ENCODE measurements at regions not wholly inside any gene's neighbourhood (a gene's known extent, or its start where the extent isn't known, plus 50 kb on each side); places are given as distances from the start of the nearest gene placed in this dataset.

DNA sequence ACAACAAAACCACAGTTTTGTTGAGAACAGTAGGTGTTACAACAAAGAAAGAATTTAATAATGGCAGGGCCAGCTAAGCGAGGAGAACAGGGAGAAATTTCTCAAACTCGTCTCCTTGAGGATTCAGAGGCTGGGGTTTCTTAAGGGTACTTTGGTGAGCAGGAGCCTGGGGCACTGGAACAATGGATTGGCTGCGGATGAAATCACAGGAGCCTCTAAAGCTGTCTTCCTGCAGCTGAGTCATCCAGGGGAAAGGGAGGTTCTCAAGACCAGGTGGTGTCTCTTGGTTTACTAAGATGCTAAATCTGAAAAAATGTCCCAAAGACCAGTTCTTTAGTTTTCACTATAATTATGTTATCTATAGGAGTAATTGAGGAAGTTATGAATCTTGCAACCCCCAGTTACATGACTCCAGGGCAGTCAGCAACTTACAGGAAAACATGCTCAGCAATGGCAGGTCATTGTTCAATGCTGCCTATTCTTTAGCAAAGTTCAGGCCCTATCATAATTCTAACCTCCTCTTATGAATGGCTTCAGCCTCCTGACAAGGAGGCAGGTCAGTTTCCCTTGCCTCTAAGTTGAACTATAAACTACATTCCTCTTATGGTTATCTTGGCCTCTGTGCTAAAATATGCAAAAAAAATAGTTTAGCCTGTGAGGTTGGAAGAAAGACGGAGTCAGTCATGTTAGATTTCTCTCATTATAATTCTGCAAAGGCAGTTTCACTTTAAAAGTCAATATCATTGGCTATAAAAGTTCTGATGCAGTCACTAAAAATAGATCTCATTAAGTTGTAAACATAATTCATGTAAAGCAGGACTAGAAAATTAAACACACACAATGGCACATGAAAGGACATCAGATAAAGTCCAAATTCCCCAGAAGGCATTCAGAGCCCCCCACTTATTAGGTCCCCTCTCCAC is 63.3 kb upstream of the CKS2 start:
- WGBS = 74% methylated on average over 4 of the region's 4 CpGs
- intact Hi-C loops (cut with DNase I) = no loop called here
- DNase-seq (ENCODE audit: extremely low spot score) = peak; percentile 39
- Histone ChIP-seq H3K36me3 (no peaks in the 10 kb centered on the region), H3K9me3 (no peaks in the 10 kb centered on the region), H3K4me1 (peaks cover 0 to 15% (median 6%) of the 10 kb centered on the region in 4 donors), H3K27me3 (no peaks in the 10 kb centered on the region), H3K4me3 (no peak overlapping the region), H3K27ac (replicated peaks in 1 of 4) (no peak overlapping the region)
- TF ChIP-seq POLR2A (IDR thresholded peaks at IDR 0.05; ENCODE audit: low read depth) (no peak), EP300 (IDR thresholded peaks at IDR 0.05) (no peak), POLR2AphosphoS5 (IDR thresholded peaks at IDR 0.05) (no peak)
- TF ChIP-seq, protein P1, sequence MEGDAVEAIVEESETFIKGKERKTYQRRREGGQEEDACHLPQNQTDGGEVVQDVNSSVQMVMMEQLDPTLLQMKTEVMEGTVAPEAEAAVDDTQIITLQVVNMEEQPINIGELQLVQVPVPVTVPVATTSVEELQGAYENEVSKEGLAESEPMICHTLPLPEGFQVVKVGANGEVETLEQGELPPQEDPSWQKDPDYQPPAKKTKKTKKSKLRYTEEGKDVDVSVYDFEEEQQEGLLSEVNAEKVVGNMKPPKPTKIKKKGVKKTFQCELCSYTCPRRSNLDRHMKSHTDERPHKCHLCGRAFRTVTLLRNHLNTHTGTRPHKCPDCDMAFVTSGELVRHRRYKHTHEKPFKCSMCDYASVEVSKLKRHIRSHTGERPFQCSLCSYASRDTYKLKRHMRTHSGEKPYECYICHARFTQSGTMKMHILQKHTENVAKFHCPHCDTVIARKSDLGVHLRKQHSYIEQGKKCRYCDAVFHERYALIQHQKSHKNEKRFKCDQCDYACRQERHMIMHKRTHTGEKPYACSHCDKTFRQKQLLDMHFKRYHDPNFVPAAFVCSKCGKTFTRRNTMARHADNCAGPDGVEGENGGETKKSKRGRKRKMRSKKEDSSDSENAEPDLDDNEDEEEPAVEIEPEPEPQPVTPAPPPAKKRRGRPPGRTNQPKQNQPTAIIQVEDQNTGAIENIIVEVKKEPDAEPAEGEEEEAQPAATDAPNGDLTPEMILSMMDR (IDR thresholded peaks at IDR 0.05) = no peak

GRCh38 chr9:89249001-89249400 is 62.0 kb upstream of the CKS2 start:
- DNase-seq (ENCODE audit: extremely low spot score) = peak; percentile 68
- H3K4me1 ChIP-seq = peaks cover 0 to 14% (median 2%) of the 10 kb centered on the region in 4 donors
- H3K27me3 ChIP-seq = no peaks in the 10 kb centered on the region
- 91% methylated on average over 3 of the region's 3 CpGs for WGBS
- H3K36me3 ChIP-seq = no peaks in the 10 kb centered on the region
- TF ChIP-seq POLR2AphosphoS5 (IDR thresholded peaks at IDR 0.05) (no peak), EP300 (IDR thresholded peaks at IDR 0.05) (no peak), POLR2A (IDR thresholded peaks at IDR 0.05; ENCODE audit: low read depth) (no peak)
- TF ChIP-seq, protein P1 (IDR thresholded peaks at IDR 0.05) = no peak
- H3K4me3 ChIP-seq = no peak overlapping the region
- H3K9me3 ChIP-seq = no peaks in the 10 kb centered on the region
- intact Hi-C loops (cut with DNase I) = no loop called here
- no peak overlapping the region for H3K27ac ChIP-seq (replicated peaks in 1 of 4)

DNA sequence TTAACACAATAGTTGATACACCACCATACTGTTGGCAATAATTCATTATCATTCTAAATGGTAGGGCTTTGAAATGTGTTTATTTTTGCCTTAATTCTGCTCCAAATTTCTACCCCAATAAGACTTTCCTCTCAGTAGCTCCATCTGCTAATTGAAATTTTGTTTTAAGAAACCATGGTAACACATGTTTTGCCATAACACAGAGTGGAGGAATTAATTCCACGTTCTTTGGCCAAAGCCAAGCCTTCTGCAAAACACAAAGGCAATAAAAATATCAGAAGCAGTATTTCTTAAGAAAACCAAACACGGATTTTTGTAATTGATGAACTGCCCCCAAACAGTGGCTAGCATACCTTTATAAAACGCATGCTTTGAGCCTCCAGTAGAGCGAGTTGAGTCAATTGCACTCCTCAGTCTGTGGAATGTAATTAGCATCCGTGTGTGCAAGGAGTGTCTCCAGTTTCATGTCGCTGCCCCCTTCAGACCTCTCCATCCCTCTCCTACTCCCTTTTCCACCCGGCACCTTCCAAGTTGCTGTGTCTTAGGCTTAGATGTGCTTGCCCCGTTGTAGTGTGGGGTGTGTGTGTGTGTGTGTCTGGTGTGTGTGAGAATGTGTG is 58.2 kb upstream of the CKS2 start:
- no peaks in the 10 kb centered on the region for H3K9me3 ChIP-seq
- H3K27ac ChIP-seq (replicated peaks in 1 of 4) = no peak overlapping the region
- TF ChIP-seq POLR2A (IDR thresholded peaks at IDR 0.05; ENCODE audit: low read depth) = no peak
- no peak for TF ChIP-seq POLR2AphosphoS5 (IDR thresholded peaks at IDR 0.05)
- TF ChIP-seq, protein P1 (IDR thresholded peaks at IDR 0.05) = no peak
- no peak for TF ChIP-seq EP300 (IDR thresholded peaks at IDR 0.05)
- no peaks in the 10 kb centered on the region for H3K27me3 ChIP-seq
- no peak for DNase-seq (ENCODE audit: extremely low spot score)
- no peaks in the 10 kb centered on the region for H3K36me3 ChIP-seq
- intact Hi-C loops (cut with DNase I) = no loop called here
- peaks cover 0 to 10% (median 2%) of the 10 kb centered on the region in 4 donors for H3K4me1 ChIP-seq
- 71% methylated on average over 8 of the region's 8 CpGs for WGBS
- no peak overlapping the region for H3K4me3 ChIP-seq

DNA sequence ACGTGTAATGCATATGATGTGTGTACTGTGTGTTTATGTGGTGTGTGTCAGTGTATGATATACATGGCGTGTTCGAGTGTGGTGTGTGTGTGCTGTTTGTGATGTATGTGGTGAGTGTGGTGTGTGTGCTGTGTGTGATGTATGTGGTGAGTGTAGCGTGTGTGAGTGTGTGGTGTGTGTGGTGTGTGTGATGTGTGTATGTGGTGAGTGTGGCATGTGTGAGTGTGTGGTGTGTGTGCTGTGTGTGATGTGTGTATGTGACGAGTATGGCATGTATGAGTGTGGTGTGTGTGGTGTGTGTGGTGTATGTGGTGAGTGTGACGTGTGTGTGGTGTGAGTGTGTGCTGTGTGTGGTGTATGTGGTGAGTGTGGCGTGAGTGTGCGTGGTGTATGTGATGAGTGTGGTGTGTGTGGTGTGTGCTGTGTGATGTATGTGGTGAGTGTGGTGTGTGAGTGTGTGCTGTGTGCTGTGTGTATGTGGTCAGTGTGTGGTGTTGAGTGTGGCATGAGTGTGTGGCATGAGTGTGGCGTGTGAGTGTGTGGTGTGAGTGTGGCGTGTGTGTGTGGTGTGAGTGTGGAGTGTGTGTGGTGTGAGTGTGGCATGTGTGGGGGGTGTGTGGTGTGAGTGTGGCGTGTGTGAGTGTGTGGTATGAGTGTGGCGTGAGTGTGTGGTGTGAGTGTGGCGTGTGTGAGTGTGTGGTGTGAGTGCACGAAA is 56.8 kb upstream of the CKS2 start:
- Histone ChIP-seq H3K4me3 (no peak overlapping the region), H3K36me3 (no peaks in the 10 kb centered on the region), H3K27ac (replicated peaks in 1 of 4) (no peak overlapping the region), H3K27me3 (no peaks in the 10 kb centered on the region), H3K4me1 (peaks cover 0 to 8% (median 2%) of the 10 kb centered on the region in 4 donors), H3K9me3 (no peaks in the 10 kb centered on the region)
- peak; percentile 29 for DNase-seq (ENCODE audit: extremely low spot score)
- WGBS = 84% methylated on average over 14 of the region's 14 CpGs
- intact Hi-C loops (cut with DNase I) = no loop called here
- TF ChIP-seq POLR2AphosphoS5 (IDR thresholded peaks at IDR 0.05) = no peak
- no peak for TF ChIP-seq EP300 (IDR thresholded peaks at IDR 0.05)
- no peak for TF ChIP-seq POLR2A (IDR thresholded peaks at IDR 0.05; ENCODE audit: low read depth)
- TF ChIP-seq, protein P1 (IDR thresholded peaks at IDR 0.05) = no peak

All from esophagus muscularis mucosa (tissue), 4 donors.